ENCODE measurements at regions not wholly inside any gene's neighbourhood (a gene's known extent, or its start where the extent isn't known, plus 50 kb on each side); places are given as distances from the start of the nearest gene placed in this dataset.

GRCh38 chr18:51287818-51288508 is 90.5 kb upstream of the MEX3C start:
- Histone ChIP-seq H3K9me3 (no peaks in the 10 kb centered on the region), H3K4me1 (no peaks in the 10 kb centered on the region), H3K36me3 (replicated peaks) (no peaks in the 10 kb centered on the region), H3K27me3 (ENCODE audit: low read depth) (no peaks in the 10 kb centered on the region), H3K4me3 (no peak overlapping the region)
- DNase-seq (ENCODE audit: low spot score in 2 of 2) = no peak
- in situ Hi-C loops (cut with MboI; ENCODE audit: low sequenced_read_pairs) = no loop called here

- no peak for DNase-seq (ENCODE audit: low spot score in 2 of 2)
- H3K4me1 ChIP-seq = no peaks in the 10 kb centered on the region
- no peaks in the 10 kb centered on the region for H3K9me3 ChIP-seq
- H3K4me3 ChIP-seq = no peak overlapping the region
- no peaks in the 10 kb centered on the region for H3K27me3 ChIP-seq (ENCODE audit: low read depth)
- H3K36me3 ChIP-seq (replicated peaks) = no peaks in the 10 kb centered on the region
- in situ Hi-C loops (cut with MboI; ENCODE audit: low sequenced_read_pairs) = no loop called here
Measured at GRCh38 chr18:51288582-51288981, 91.1 kb upstream of the MEX3C start.

- no peaks in the 10 kb centered on the region for H3K9me3 ChIP-seq
- no peak overlapping the region for H3K4me3 ChIP-seq
- in situ Hi-C loops (cut with MboI; ENCODE audit: low sequenced_read_pairs) = no loop called here
- no peaks in the 10 kb centered on the region for H3K4me1 ChIP-seq
- H3K36me3 ChIP-seq (replicated peaks) = no peaks in the 10 kb centered on the region
- no peak for DNase-seq (ENCODE audit: low spot score in 2 of 2)
- H3K27me3 ChIP-seq (ENCODE audit: low read depth) = no peaks in the 10 kb centered on the region
Measured at GRCh38 chr18:51290860-51291259, 93.4 kb upstream of the MEX3C start.

- Histone ChIP-seq H3K4me3 (no peak overlapping the region), H3K9me3 (no peaks in the 10 kb centered on the region), H3K27me3 (ENCODE audit: low read depth) (no peaks in the 10 kb centered on the region), H3K4me1 (no peaks in the 10 kb centered on the region), H3K36me3 (replicated peaks) (no peaks in the 10 kb centered on the region)
- in situ Hi-C loops (cut with MboI; ENCODE audit: low sequenced_read_pairs) = no loop called here
- no peak for DNase-seq (ENCODE audit: low spot score in 2 of 2)
Measured at GRCh38 chr18:51300912-51301311, 103.4 kb upstream of the MEX3C start.

- Histone ChIP-seq H3K4me3 (no peak overlapping the region), H3K9me3 (no peaks in the 10 kb centered on the region), H3K36me3 (replicated peaks) (no peaks in the 10 kb centered on the region), H3K27me3 (ENCODE audit: low read depth) (no peaks in the 10 kb centered on the region), H3K4me1 (no peaks in the 10 kb centered on the region)
- no peak for DNase-seq (ENCODE audit: low spot score in 2 of 2)
- in situ Hi-C loops (cut with MboI; ENCODE audit: low sequenced_read_pairs) = no loop called here
Measured at GRCh38 chr18:51301376-51301775, 103.9 kb upstream of the MEX3C start.

- no peaks in the 10 kb centered on the region for H3K27me3 ChIP-seq (ENCODE audit: low read depth)
- H3K36me3 ChIP-seq (replicated peaks) = no peaks in the 10 kb centered on the region
- no peaks in the 10 kb centered on the region for H3K4me1 ChIP-seq
- in situ Hi-C loops (cut with MboI; ENCODE audit: low sequenced_read_pairs) = no loop called here
- no peak overlapping the region for H3K4me3 ChIP-seq
- no peaks in the 10 kb centered on the region for H3K9me3 ChIP-seq
- no peak for DNase-seq (ENCODE audit: low spot score in 2 of 2)
Measured at GRCh38 chr18:51316677-51317076, 119.2 kb upstream of the MEX3C start.

GRCh38 chr18:51321696-51322095 is 124.2 kb upstream of the MEX3C start:
- no peak overlapping the region for H3K4me3 ChIP-seq
- in situ Hi-C loops (cut with MboI; ENCODE audit: low sequenced_read_pairs) = no loop called here
- H3K27me3 ChIP-seq (ENCODE audit: low read depth) = no peaks in the 10 kb centered on the region
- no peaks in the 10 kb centered on the region for H3K36me3 ChIP-seq (replicated peaks)
- DNase-seq (ENCODE audit: low spot score in 2 of 2) = peak; percentile 11 to 28
- no peaks in the 10 kb centered on the region for H3K4me1 ChIP-seq
- no peaks in the 10 kb centered on the region for H3K9me3 ChIP-seq

- H3K27me3 ChIP-seq (ENCODE audit: low read depth) = no peaks in the 10 kb centered on the region
- in situ Hi-C loops (cut with MboI; ENCODE audit: low sequenced_read_pairs) = no loop called here
- DNase-seq (ENCODE audit: low spot score in 2 of 2) = no peak
- H3K9me3 ChIP-seq = no peaks in the 10 kb centered on the region
- no peaks in the 10 kb centered on the region for H3K4me1 ChIP-seq
- H3K36me3 ChIP-seq (replicated peaks) = no peaks in the 10 kb centered on the region
- no peak overlapping the region for H3K4me3 ChIP-seq
Measured at GRCh38 chr18:51323961-51324360, 126.5 kb upstream of the MEX3C start.

- Histone ChIP-seq H3K36me3 (replicated peaks) (no peaks in the 10 kb centered on the region), H3K9me3 (no peaks in the 10 kb centered on the region), H3K4me3 (no peak overlapping the region), H3K4me1 (no peaks in the 10 kb centered on the region), H3K27me3 (ENCODE audit: low read depth) (no peaks in the 10 kb centered on the region)
- in situ Hi-C loops (cut with MboI; ENCODE audit: low sequenced_read_pairs) = no loop called here
- no peak for DNase-seq (ENCODE audit: low spot score in 2 of 2)
Measured at GRCh38 chr18:51330148-51330547, 132.7 kb upstream of the MEX3C start.

GRCh38 chr18:51330739-51331138 is 133.3 kb upstream of the MEX3C start:
- Histone ChIP-seq H3K4me1 (no peaks in the 10 kb centered on the region), H3K27me3 (ENCODE audit: low read depth) (no peaks in the 10 kb centered on the region), H3K36me3 (replicated peaks) (no peaks in the 10 kb centered on the region), H3K9me3 (no peaks in the 10 kb centered on the region), H3K4me3 (no peak overlapping the region)
- no peak for DNase-seq (ENCODE audit: low spot score in 2 of 2)
- in situ Hi-C loops (cut with MboI; ENCODE audit: low sequenced_read_pairs) = no loop called here

- Histone ChIP-seq H3K4me3 (no peak overlapping the region), H3K36me3 (replicated peaks) (no peaks in the 10 kb centered on the region)
- in situ Hi-C loops (cut with MboI; ENCODE audit: low sequenced_read_pairs) = no loop called here
Measured at GRCh38 chr18:51337406-51337805, 139.9 kb upstream of the MEX3C start.

GRCh38 chr18:51339856-51340255 is 142.4 kb upstream of the MEX3C start:
- no peaks in the 10 kb centered on the region for H3K27me3 ChIP-seq (ENCODE audit: low read depth)
- no peak overlapping the region for H3K4me3 ChIP-seq
- H3K9me3 ChIP-seq = no peaks in the 10 kb centered on the region
- in situ Hi-C loops (cut with MboI; ENCODE audit: low sequenced_read_pairs) = no loop called here
- DNase-seq (ENCODE audit: low spot score in 2 of 2) = no peak
- no peaks in the 10 kb centered on the region for H3K36me3 ChIP-seq (replicated peaks)
- no peaks in the 10 kb centered on the region for H3K4me1 ChIP-seq

More at GRCh38 chr18:51337406-51337805, 139.9 kb upstream of the MEX3C start:
- no peak for DNase-seq (ENCODE audit: low spot score in 2 of 2)
- no peaks in the 10 kb centered on the region for H3K27me3 ChIP-seq (ENCODE audit: low read depth)
- H3K4me1 ChIP-seq = no peaks in the 10 kb centered on the region
- H3K9me3 ChIP-seq = no peaks in the 10 kb centered on the region

- no peak for DNase-seq (ENCODE audit: low spot score in 2 of 2)
- Histone ChIP-seq H3K27me3 (ENCODE audit: low read depth) (no peaks in the 10 kb centered on the region), H3K36me3 (replicated peaks) (no peaks in the 10 kb centered on the region), H3K4me3 (no peak overlapping the region), H3K4me1 (no peaks in the 10 kb centered on the region), H3K9me3 (no peaks in the 10 kb centered on the region)
- in situ Hi-C loops (cut with MboI; ENCODE audit: low sequenced_read_pairs) = no loop called here
Measured at GRCh38 chr18:51340332-51340731, 142.9 kb upstream of the MEX3C start.

- in situ Hi-C loops (cut with MboI; ENCODE audit: low sequenced_read_pairs) = no loop called here
- Histone ChIP-seq H3K4me1 (no peaks in the 10 kb centered on the region), H3K4me3 (no peak overlapping the region), H3K36me3 (replicated peaks) (no peaks in the 10 kb centered on the region), H3K27me3 (ENCODE audit: low read depth) (no peaks in the 10 kb centered on the region), H3K9me3 (no peaks in the 10 kb centered on the region)
- no peak for DNase-seq (ENCODE audit: low spot score in 2 of 2)
Measured at GRCh38 chr18:51342815-51343214, 145.3 kb upstream of the MEX3C start.

- DNase-seq (ENCODE audit: low spot score in 2 of 2) = no peak
- no peaks in the 10 kb centered on the region for H3K27me3 ChIP-seq (ENCODE audit: low read depth)
- no peaks in the 10 kb centered on the region for H3K4me1 ChIP-seq
- no peak overlapping the region for H3K4me3 ChIP-seq
- no peaks in the 10 kb centered on the region for H3K9me3 ChIP-seq
- in situ Hi-C loops (cut with MboI; ENCODE audit: low sequenced_read_pairs) = no loop called here
- H3K36me3 ChIP-seq (replicated peaks) = no peaks in the 10 kb centered on the region
Measured at GRCh38 chr18:51345848-51346391, 148.4 kb upstream of the MEX3C start.

All from HAP-1 (cell line).